Thyroid gland (tissue), 4 donors: ENCODE measurements at regions not wholly inside any gene's neighbourhood (a gene's known extent, or its start where the extent isn't known, plus 50 kb on each side); places are given as distances from the start of the nearest gene placed in this dataset.
"Not testable (repeated sequence)": the region's sequence is repeated elsewhere in the genome, so short reads cannot be mapped to it uniquely, and the experiment has no call there.

Experiments used
- DNase-seq, 2 donors: peaks; one replicate each; pipeline ENCODE4 v3.0.0-alpha.2; 2019
- H3K27ac ChIP-seq, 3 donors: fragments of 200-600 bp; sonication (generic); 1 replicate in 2 of 3; 2 replicates in 1 of 3; pipeline ENCODE4 v1.5.1; 2016 to 2019; ENCODE audit warnings: mild to moderate bottlenecking in 1 of 3, moderate library complexity in 1 of 3
- H3K27me3 ChIP-seq: fragments of 200-600 bp; sonication (generic); one replicate; pipeline ENCODE4 v1.5.1; 2019
- H3K36me3 ChIP-seq, 2 donors: fragments of 200-600 bp; sonication (generic); one replicate each; pipeline ENCODE4 v1.5.1; 2016 to 2019
- H3K4me1 ChIP-seq, 2 donors: fragments of 200-600 bp; sonication (generic); one replicate each; pipeline ENCODE4 v1.5.1; 2017 to 2019
- H3K4me3 ChIP-seq, 3 donors: fragments of 200-600 bp; sonication (generic); replicated peaks in 1 of 3; 1 replicate in 2 of 3; 2 replicates in 1 of 3; pipeline ENCODE4 v1.5.1; 2016; ENCODE audit warnings: mild to moderate bottlenecking in 1 of 3
- H3K9me3 ChIP-seq: fragments of 200-600 bp; sonication (generic); one replicate; pipeline ENCODE4 v1.5.1; 2017
- POLR2A ChIP-seq, 2 donors: fragments of 450-650 bp; IDR thresholded peaks; one replicate each; pipeline ENCODE4 v1.6.1; 2017; ENCODE audit warnings: antibody characterized with exemption in 2 of 2, mild to moderate bottlenecking in 2 of 2, moderate library complexity in 1 of 2
- WGBS, 2 donors: methylation state at CpG; one replicate each; pipeline ENCODE4 v1.1.5; 2017; 5-methylcytosine and 5-hydroxymethylcytosine counted together
- intact Hi-C: fragments of 100-400 bp; cut with DNase I; formaldehyde crosslinking; loops from one replicate; pipeline ENCODE4 v1.15.1; 2023
- TF ChIP-seq, protein P1 (sequence below), 6 experiments: fragments of 200-600 bp in 3 of 6; fragments of 450-650 bp in 3 of 6; sonication (generic) in 3 of 6; IDR thresholded peaks; one replicate each; pipeline ENCODE4 v1.5.1; 2016 to 2019; ENCODE audit warnings: antibody characterized with exemption in 6 of 6, mild to moderate bottlenecking in 2 of 6, inconsistent platforms in 1 of 6, moderate library complexity in 1 of 6

- Histone ChIP-seq H3K4me1 (no peaks in the 10 kb centered on the region), H3K9me3 (no peaks in the 10 kb centered on the region), H3K4me3 (no peak overlapping the region), H3K27me3 (no peaks in the 10 kb centered on the region), H3K36me3 (no peaks in the 10 kb centered on the region), H3K27ac (no peak overlapping the region)
- no peak for TF ChIP-seq POLR2A (IDR thresholded peaks at IDR 0.05)
- TF ChIP-seq, protein P1, sequence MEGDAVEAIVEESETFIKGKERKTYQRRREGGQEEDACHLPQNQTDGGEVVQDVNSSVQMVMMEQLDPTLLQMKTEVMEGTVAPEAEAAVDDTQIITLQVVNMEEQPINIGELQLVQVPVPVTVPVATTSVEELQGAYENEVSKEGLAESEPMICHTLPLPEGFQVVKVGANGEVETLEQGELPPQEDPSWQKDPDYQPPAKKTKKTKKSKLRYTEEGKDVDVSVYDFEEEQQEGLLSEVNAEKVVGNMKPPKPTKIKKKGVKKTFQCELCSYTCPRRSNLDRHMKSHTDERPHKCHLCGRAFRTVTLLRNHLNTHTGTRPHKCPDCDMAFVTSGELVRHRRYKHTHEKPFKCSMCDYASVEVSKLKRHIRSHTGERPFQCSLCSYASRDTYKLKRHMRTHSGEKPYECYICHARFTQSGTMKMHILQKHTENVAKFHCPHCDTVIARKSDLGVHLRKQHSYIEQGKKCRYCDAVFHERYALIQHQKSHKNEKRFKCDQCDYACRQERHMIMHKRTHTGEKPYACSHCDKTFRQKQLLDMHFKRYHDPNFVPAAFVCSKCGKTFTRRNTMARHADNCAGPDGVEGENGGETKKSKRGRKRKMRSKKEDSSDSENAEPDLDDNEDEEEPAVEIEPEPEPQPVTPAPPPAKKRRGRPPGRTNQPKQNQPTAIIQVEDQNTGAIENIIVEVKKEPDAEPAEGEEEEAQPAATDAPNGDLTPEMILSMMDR (IDR thresholded peaks at IDR 0.05): no peak
- DNase-seq: no peak
- intact Hi-C loops: no loop called here
These were observed 256.3 kb upstream of the SPOPL start for GRCh38 chr2:138245310-138245709.

DNA sequence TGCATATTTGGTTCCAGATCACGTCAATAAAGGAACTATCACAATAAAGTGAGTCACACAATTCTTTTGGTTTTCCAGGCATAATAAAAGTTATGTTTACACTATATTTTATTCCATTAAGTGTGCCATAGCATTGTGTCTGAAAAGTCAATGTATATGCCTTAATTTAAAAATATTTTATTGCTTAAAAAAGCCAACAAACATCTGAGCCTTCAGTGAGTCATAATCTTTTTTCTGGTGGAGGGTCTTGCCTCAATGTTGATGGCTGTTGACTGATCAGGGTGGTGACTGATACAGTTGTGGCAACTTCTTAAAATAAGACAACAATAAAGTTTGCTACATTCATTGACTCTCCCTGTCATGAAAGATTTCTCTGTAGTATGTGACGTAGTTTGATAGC, 254.3 kb upstream of the SPOPL start:
- Histone ChIP-seq H3K27ac (no peak overlapping the region), H3K36me3 (no peaks in the 10 kb centered on the region), H3K4me3 (no peak overlapping the region), H3K9me3 (no peaks in the 10 kb centered on the region), H3K27me3 (no peaks in the 10 kb centered on the region), H3K4me1 (no peaks in the 10 kb centered on the region)
- 50 to 70% methylated on average over 2 of the region's 2 CpGs for WGBS, 2 donors
- TF ChIP-seq, protein P1 (IDR thresholded peaks at IDR 0.05): no peak
- no peak for TF ChIP-seq POLR2A (IDR thresholded peaks at IDR 0.05)
- no peak for DNase-seq
- intact Hi-C loops: no loop called here

- DNase-seq: no peak
- H3K9me3 ChIP-seq: no peaks in the 10 kb centered on the region
- H3K4me1 ChIP-seq: no peaks in the 10 kb centered on the region
- H3K4me3 ChIP-seq: no peak overlapping the region
- TF ChIP-seq, protein P1 (IDR thresholded peaks at IDR 0.05): no peak
- TF ChIP-seq POLR2A (IDR thresholded peaks at IDR 0.05): no peak
- H3K27ac ChIP-seq: no peak overlapping the region
- no peaks in the 10 kb centered on the region for H3K36me3 ChIP-seq
- no peaks in the 10 kb centered on the region for H3K27me3 ChIP-seq
- intact Hi-C loops: no loop called here
These were observed 252.4 kb upstream of the SPOPL start for GRCh38 chr2:138249207-138249606.

DNA sequence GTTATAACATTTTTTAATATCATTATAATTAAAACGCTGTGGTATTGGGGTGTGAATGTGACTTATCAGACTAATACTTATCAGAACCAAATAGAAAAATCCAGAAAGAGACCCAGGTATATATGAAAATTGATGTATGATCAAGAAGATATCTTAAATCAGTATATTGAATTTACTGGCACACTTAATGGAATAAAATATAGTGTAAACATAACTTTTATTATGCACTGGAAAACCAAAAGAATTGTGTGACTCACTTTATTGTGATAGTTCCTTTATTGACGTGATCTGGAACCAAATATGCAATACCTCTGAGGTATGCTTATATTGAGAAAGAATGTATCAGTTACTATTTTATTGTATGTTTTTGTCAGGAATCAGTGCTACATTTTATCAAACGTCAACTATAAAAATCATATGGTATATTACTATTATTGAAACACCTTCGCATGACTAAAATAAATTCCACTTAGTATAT, 250.7 kb upstream of the SPOPL start:
- H3K9me3 ChIP-seq, H3K27ac ChIP-seq, H3K4me3 ChIP-seq, H3K36me3 ChIP-seq, H3K4me1 ChIP-seq, DNase-seq, intact Hi-C loops, H3K27me3 ChIP-seq: not testable (repeated sequence)
- 63 to 80% methylated on average over 3 of the region's 4 CpGs for WGBS, 2 donors

GRCh38 chr2:138252587-138252986, 249.0 kb upstream of the SPOPL start:
- H3K36me3 ChIP-seq: no peaks in the 10 kb centered on the region
- H3K4me3 ChIP-seq: no peak overlapping the region
- TF ChIP-seq, protein P1 (IDR thresholded peaks at IDR 0.05): no peak
- TF ChIP-seq POLR2A (IDR thresholded peaks at IDR 0.05): no peak
- intact Hi-C loops: no loop called here
- H3K27ac ChIP-seq: no peak overlapping the region
- 81 to 97% methylated on average over 1 of the region's 1 CpG for WGBS, 2 donors
- no peaks in the 10 kb centered on the region for H3K9me3 ChIP-seq
- H3K27me3 ChIP-seq: no peaks in the 10 kb centered on the region
- no peaks in the 10 kb centered on the region for H3K4me1 ChIP-seq
- DNase-seq: no peak

- H3K4me1 ChIP-seq: no peaks in the 10 kb centered on the region
- 92 to 98% methylated on average over 1 of the region's 1 CpG for WGBS, 2 donors
- H3K9me3 ChIP-seq: no peaks in the 10 kb centered on the region
- no peaks in the 10 kb centered on the region for H3K36me3 ChIP-seq
- no peak overlapping the region for H3K27ac ChIP-seq
- no peak for DNase-seq
- TF ChIP-seq, protein P1 (IDR thresholded peaks at IDR 0.05): no peak
- no peak for TF ChIP-seq POLR2A (IDR thresholded peaks at IDR 0.05)
- H3K27me3 ChIP-seq: no peaks in the 10 kb centered on the region
- intact Hi-C loops: no loop called here
- H3K4me3 ChIP-seq: no peak overlapping the region
These were observed 245.9 kb upstream of the SPOPL start for GRCh38 chr2:138255670-138256069.
